HepG2 (cell line): ENCODE measurements at regions not wholly inside any gene's neighbourhood (a gene's known extent, or its start where the extent isn't known, plus 50 kb on each side); places are given as distances from the start of the nearest gene placed in this dataset.

Source experiments
- ARID5B ChIP-seq: IDR thresholded peaks from 2 replicates; pipeline ENCODE4 v1.4.0; 2020; ENCODE audit warnings: mild to moderate bottlenecking, missing genetic modification reagents
- EZH2 ChIP-seq: conservative IDR thresholded peaks from 2 replicates; pipeline ENCODE4 v1.6.1; 2012; ENCODE audit warnings: mild to moderate bottlenecking, low read depth, low read length, moderate library complexity
- HDAC6 ChIP-seq: fragments of 200-600 bp; sonication (generic); IDR thresholded peaks from 2 replicates; pipeline ENCODE4 v1.7.0; 2017; ENCODE audit warnings: mild to moderate bottlenecking, antibody characterized with exemption, low read length, low read depth
- HIC2 ChIP-seq: sonication (generic); formaldehyde crosslinking; IDR thresholded peaks from 2 replicates; pipeline ENCODE4 v1.9.0; 2022; ENCODE audit warnings: low read depth, missing genetic modification reagents
- KAT8 ChIP-seq: IDR thresholded peaks from 2 replicates; pipeline ENCODE4 v1.6.1; 2016; ENCODE audit warnings: missing genetic modification reagents, missing compliant biosample characterization
- KDM1A ChIP-seq: IDR thresholded peaks from 2 replicates; pipeline ENCODE4 v1.6.1; 2016; ENCODE audit warnings: missing compliant biosample characterization
- NFIC ChIP-seq: IDR thresholded peaks from 2 replicates; pipeline ENCODE4 v1.6.1; 2012; ENCODE audit warnings: mild to moderate bottlenecking, low read length, inconsistent platforms
- PAXIP1 ChIP-seq: sonication (generic); formaldehyde crosslinking; conservative IDR thresholded peaks from 2 replicates; pipeline ENCODE4 v1.4.0; 2020; ENCODE audit warnings: mild to moderate bottlenecking, missing genetic modification reagents, moderate library complexity
- POLR2G ChIP-seq: fragments of 200-400 bp; formaldehyde crosslinking; IDR thresholded peaks from 2 replicates; pipeline ENCODE4 v1.6.1; 2018; ENCODE audit warnings: mild to moderate bottlenecking, low read depth, low read length, moderate library complexity
- SRSF9 ChIP-seq: fragments of 200-400 bp; formaldehyde crosslinking; IDR thresholded peaks from 2 replicates; pipeline ENCODE4 v1.6.1; 2018; ENCODE audit warnings: borderline replicate concordance, mild to moderate bottlenecking, low read depth, low read length; ENCODE audit not compliant: insufficient read depth, poor library complexity, severe bottlenecking
- TARDBP ChIP-seq: sonication (generic); formaldehyde crosslinking; IDR thresholded peaks from 2 replicates; pipeline ENCODE4 v1.8.0; 2022; ENCODE audit warnings: mild to moderate bottlenecking, missing genetic modification reagents
- ZC3H4 ChIP-seq: sonication (generic); formaldehyde crosslinking; IDR thresholded peaks from 2 replicates; pipeline ENCODE4 v1.4.0; 2020; ENCODE audit warnings: missing genetic modification reagents, borderline replicate concordance
- ZNF143 ChIP-seq: sonication (generic); formaldehyde crosslinking; IDR thresholded peaks from 2 replicates; pipeline ENCODE4 v1.4.0; 2020; ENCODE audit warnings: missing genetic modification reagents
- ZNF333 ChIP-seq: sonication (generic); formaldehyde crosslinking; IDR thresholded peaks from 2 replicates; pipeline ENCODE4 v1.4.0; 2020; ENCODE audit warnings: mild to moderate bottlenecking, missing genetic modification reagents, borderline replicate concordance
- ZNF34 ChIP-seq: sonication (generic); formaldehyde crosslinking; IDR thresholded peaks from 2 replicates; pipeline ENCODE4 v1.4.0; 2020; ENCODE audit warnings: mild to moderate bottlenecking, missing genetic modification reagents, borderline replicate concordance
- ZNF607 ChIP-seq: sonication (generic); formaldehyde crosslinking; IDR thresholded peaks from 2 replicates; pipeline ENCODE4 v1.5.1; 2020; ENCODE audit warnings: missing genetic modification reagents, mild to moderate bottlenecking, borderline replicate concordance
- ZNF678 ChIP-seq: sonication (generic); formaldehyde crosslinking; IDR thresholded peaks from 2 replicates; pipeline ENCODE4 v1.4.0; 2020; ENCODE audit warnings: mild to moderate bottlenecking, missing genetic modification reagents
- TF ChIP-seq, protein P1 (sequence below): sonication (generic); formaldehyde crosslinking; IDR thresholded peaks from 2 replicates; pipeline ENCODE4 v1.5.0; 2020; ENCODE audit warnings: mild to moderate bottlenecking, low read depth, missing genetic modification reagents, borderline replicate concordance

DNA sequence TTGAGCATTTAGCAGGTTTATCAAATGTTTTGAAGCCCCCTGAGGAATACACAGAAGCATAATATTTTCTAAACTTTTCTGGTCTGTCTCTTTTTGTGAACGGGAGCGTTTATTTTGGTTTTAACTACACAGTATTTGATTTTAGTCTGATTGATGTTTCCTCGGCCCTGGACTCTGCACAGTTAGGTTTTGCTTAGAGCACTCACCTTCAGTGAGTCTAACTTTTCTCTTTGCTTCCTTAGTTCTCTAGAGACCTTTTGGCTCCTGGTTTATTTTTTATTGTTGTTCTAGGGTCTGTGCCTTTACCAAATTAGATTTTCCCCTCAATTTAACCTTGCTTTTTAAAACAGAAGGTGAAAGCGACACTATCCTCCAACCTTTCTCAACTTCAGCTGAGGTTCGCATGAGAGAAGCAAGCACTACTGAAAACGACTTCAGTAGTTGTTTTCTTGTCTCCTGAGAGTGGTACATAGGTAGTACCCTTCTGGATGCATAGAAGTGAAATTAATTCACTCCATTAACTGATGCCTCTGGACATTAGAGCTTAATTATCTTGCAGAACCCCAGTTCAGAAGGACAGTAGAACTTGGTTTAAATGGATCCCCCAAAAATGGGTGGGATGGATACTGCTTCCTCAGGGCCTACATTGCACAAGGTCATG lies 166.7 kb upstream of the ELL2 start (continued):
- TF ChIP-seq EZH2, result no peak
- TF ChIP-seq ZNF34 (CRISPR knock-in tag), result no peak
- no peak for TF ChIP-seq TARDBP (CRISPR knock-in tag)
- no peak for TF ChIP-seq KDM1A
- no peak for TF ChIP-seq POLR2G
- no peak for TF ChIP-seq ZC3H4 (CRISPR knock-in tag)
- TF ChIP-seq ZNF607 (CRISPR knock-in tag), result no peak
- TF ChIP-seq ZNF333 (CRISPR knock-in tag), result no peak
- peak; percentile 32; the same call in 1 of the 2 replicates for TF ChIP-seq ARID5B (CRISPR knock-in tag)
- TF ChIP-seq KAT8 (CRISPR knock-in tag), result no peak
- no peak for TF ChIP-seq ZNF143
- TF ChIP-seq HIC2 (CRISPR knock-in tag), result no peak
- no peak for TF ChIP-seq SRSF9
- TF ChIP-seq ZNF678 (CRISPR knock-in tag), result no peak
- TF ChIP-seq HDAC6, result no peak
- TF ChIP-seq, protein P1, sequence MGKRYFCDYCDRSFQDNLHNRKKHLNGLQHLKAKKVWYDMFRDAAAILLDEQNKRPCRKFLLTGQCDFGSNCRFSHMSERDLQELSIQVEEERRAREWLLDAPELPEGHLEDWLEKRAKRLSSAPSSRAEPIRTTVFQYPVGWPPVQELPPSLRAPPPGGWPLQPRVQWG (CRISPR knock-in tag), result no peak
- TF ChIP-seq PAXIP1, result peak; percentile 67; the same call in 1 of the 2 replicates
- 0 out of 2 replicates have a peak, but pooled peaks have one; percentile 32 for TF ChIP-seq NFIC
